Fibroblast of lung (primary cell): ENCODE measurements at regions not wholly inside any gene's neighbourhood (a gene's known extent, or its start where the extent isn't known, plus 50 kb on each side); places are given as distances from the start of the nearest gene placed in this dataset.

Source experiments
- DNase-seq, 2 donors: peaks; one replicate each; pipeline versions ENCODE4 v3.0.0 to v3.0.0-alpha.2; 2010; ENCODE audit warnings: low read depth in 2 of 2
- H2AFZ ChIP-seq: 2 replicates; pipeline ENCODE4 v1.5.1; 2012; ENCODE audit warnings: low read length, control low read depth, inconsistent platforms
- H3K27ac ChIP-seq: 2 replicates; pipeline ENCODE4 v1.5.1; 2011; ENCODE audit warnings: low read length, control low read depth; ENCODE audit not compliant: insufficient read depth
- H3K27me3 ChIP-seq: 2 replicates; pipeline ENCODE4 v1.5.1; 2011; ENCODE audit warnings: mild to moderate bottlenecking, low read length; ENCODE audit not compliant: control insufficient read depth, insufficient read depth
- H3K36me3 ChIP-seq: 2 replicates; pipeline ENCODE4 v1.5.1; 2011; ENCODE audit warnings: low read length; ENCODE audit not compliant: control insufficient read depth, insufficient read depth
- H3K4me1 ChIP-seq: 2 replicates; pipeline ENCODE4 v1.5.1; 2011; ENCODE audit warnings: low read length; ENCODE audit not compliant: control insufficient read depth, insufficient read depth; ENCODE audit errors: extremely low read depth
- H3K4me2 ChIP-seq: 2 replicates; pipeline ENCODE4 v1.5.1; 2011; ENCODE audit warnings: low read length, control low read depth; ENCODE audit not compliant: insufficient read depth; ENCODE audit errors: extremely low read depth
- H3K4me3 ChIP-seq, 4 experiments: fragments of 200-600 bp in 1 of 4; sonication (generic) in 1 of 4; replicated peaks in 1 of 4; 2 replicates each; pipeline ENCODE4 v1.5.1; 2011 to 2016; ENCODE audit warnings: low read length in 4 of 4, low read depth in 3 of 4, mild to moderate bottlenecking in 3 of 4, control low read depth in 2 of 4, inconsistent platforms in 1 of 4, mixed read lengths in 1 of 4; ENCODE audit not compliant: insufficient read depth in 1 of 4; ENCODE audit errors: control extremely low read depth in 1 of 4
- H3K79me2 ChIP-seq: 2 replicates; pipeline ENCODE4 v1.5.1; 2012; ENCODE audit warnings: mild to moderate bottlenecking, low read length, inconsistent platforms; ENCODE audit not compliant: control insufficient read depth, insufficient read depth
- H3K9ac ChIP-seq: 2 replicates; pipeline ENCODE4 v1.5.1; 2011; ENCODE audit warnings: mild to moderate bottlenecking, low read length, control low read depth; ENCODE audit not compliant: insufficient read depth
- H3K9me3 ChIP-seq: 2 replicates; pipeline ENCODE4 v1.5.1; 2012; ENCODE audit warnings: low read depth, low read length; ENCODE audit not compliant: control insufficient read depth, insufficient read depth
- H4K20me1 ChIP-seq: 2 replicates; pipeline ENCODE4 v1.5.1; 2011; ENCODE audit warnings: low read length; ENCODE audit not compliant: control insufficient read depth, insufficient read depth; ENCODE audit errors: extremely low read depth
- EZH2 ChIP-seq: IDR thresholded peaks from 2 replicates; pipeline ENCODE4 v1.5.1; 2012; ENCODE audit warnings: low read length, control low read depth, mild to moderate bottlenecking; ENCODE audit errors: missing control alignments
- TF ChIP-seq, protein P1 (sequence below), 2 donors: IDR thresholded peaks in 1 of 2; conservative IDR thresholded peaks in 1 of 2; 1 replicate in 1 of 2; 2 replicates in 1 of 2; pipeline ENCODE4 v1.5.1; 2011 to 2012; ENCODE audit warnings: low read length in 2 of 2, control low read depth in 1 of 2, inconsistent platforms in 1 of 2, low read depth in 1 of 2, mild to moderate bottlenecking in 1 of 2

GRCh38 chr5:135107986-135108385 is 74.0 kb upstream of the PITX1 start:
- no peaks in the 10 kb centered on the region for H3K4me1 ChIP-seq
- DNase-seq: no peak
- TF ChIP-seq, protein P1, sequence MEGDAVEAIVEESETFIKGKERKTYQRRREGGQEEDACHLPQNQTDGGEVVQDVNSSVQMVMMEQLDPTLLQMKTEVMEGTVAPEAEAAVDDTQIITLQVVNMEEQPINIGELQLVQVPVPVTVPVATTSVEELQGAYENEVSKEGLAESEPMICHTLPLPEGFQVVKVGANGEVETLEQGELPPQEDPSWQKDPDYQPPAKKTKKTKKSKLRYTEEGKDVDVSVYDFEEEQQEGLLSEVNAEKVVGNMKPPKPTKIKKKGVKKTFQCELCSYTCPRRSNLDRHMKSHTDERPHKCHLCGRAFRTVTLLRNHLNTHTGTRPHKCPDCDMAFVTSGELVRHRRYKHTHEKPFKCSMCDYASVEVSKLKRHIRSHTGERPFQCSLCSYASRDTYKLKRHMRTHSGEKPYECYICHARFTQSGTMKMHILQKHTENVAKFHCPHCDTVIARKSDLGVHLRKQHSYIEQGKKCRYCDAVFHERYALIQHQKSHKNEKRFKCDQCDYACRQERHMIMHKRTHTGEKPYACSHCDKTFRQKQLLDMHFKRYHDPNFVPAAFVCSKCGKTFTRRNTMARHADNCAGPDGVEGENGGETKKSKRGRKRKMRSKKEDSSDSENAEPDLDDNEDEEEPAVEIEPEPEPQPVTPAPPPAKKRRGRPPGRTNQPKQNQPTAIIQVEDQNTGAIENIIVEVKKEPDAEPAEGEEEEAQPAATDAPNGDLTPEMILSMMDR (conservative IDR thresholded peaks at IDR 0.05 in 1 of 2, IDR thresholded peaks at IDR 0.05 in 1 of 2; ENCODE audit: low read depth in 1 of 2, low read length in 2 of 2): no peak
- no peak for TF ChIP-seq EZH2
- H3K36me3 ChIP-seq: no peaks in the 10 kb centered on the region
- no peak overlapping the region for H2AFZ ChIP-seq
- H3K79me2 ChIP-seq: no peaks in the 10 kb centered on the region
- no peak overlapping the region for H3K27ac ChIP-seq
- no peaks in the 10 kb centered on the region for H3K9me3 ChIP-seq
- no peak overlapping the region for H3K4me3 ChIP-seq
- no peaks in the 10 kb centered on the region for H4K20me1 ChIP-seq
- H3K9ac ChIP-seq: no peak overlapping the region
- peaks cover 25% of the 10 kb centered on the region for H3K27me3 ChIP-seq
- no peak overlapping the region for H3K4me2 ChIP-seq

DNA sequence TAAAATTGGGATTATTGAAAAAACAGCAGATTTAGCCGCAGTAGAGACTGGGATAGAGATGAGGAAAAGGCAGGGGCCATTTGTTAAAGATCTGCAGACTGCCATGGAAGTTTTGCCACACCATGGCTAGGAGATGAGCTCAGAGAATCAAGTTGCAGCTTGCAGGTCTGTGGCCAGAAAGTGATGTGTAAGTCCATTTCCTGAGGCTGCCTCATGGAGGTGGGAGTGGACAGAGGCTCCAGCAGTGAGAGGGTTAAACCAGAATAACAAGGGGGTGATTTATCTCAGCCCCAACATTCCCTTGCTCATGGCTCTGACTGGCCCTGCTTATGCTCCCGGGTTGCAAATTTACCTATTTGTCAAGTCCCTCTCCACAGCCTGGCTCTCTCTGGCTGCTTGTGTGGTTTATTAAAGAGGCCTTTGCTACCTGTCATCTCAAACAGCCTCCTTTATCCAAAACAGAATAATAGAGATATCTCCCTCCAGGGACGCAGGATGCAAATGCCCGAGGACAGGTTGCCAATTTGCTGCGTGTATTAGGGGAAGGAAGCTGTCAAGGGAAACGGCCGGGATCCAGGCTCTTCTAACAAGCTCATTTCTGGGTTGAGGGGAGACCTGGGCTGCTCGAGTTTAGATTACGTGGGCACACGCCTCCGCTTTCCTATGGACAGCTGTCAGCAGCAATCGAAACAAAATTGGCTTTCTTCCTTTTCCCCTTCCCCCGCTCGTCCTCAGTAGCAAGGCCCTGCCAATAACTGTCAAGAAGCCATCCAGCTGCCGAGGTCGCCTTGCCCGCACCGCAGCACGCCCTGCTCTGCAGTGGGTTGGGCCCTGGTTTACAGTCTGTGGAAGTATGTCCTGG is 72.8 kb upstream of the PITX1 start:
- Histone ChIP-seq H3K27ac (no peak overlapping the region), H3K4me2 (no peak overlapping the region), H3K4me3 (no peak overlapping the region), H3K36me3 (no peaks in the 10 kb centered on the region), H2AFZ (no peak overlapping the region), H3K9me3 (no peaks in the 10 kb centered on the region), H4K20me1 (no peaks in the 10 kb centered on the region), H3K4me1 (no peaks in the 10 kb centered on the region), H3K27me3 (peaks cover 21% of the 10 kb centered on the region), H3K79me2 (no peaks in the 10 kb centered on the region), H3K9ac (no peak overlapping the region)
- no peak for TF ChIP-seq EZH2
- TF ChIP-seq, protein P1 (conservative IDR thresholded peaks at IDR 0.05 in 1 of 2, IDR thresholded peaks at IDR 0.05 in 1 of 2; ENCODE audit: low read depth in 1 of 2, low read length in 2 of 2): no peak
- DNase-seq: peak in 1 of 2 donors; percentile 21

- Histone ChIP-seq H2AFZ (no peak overlapping the region), H3K27ac (no peak overlapping the region), H3K9ac (no peak overlapping the region), H3K4me1 (no peaks in the 10 kb centered on the region), H3K4me2 (no peak overlapping the region), H4K20me1 (no peaks in the 10 kb centered on the region), H3K4me3 (no peak overlapping the region), H3K79me2 (no peaks in the 10 kb centered on the region), H3K36me3 (no peaks in the 10 kb centered on the region), H3K9me3 (no peaks in the 10 kb centered on the region), H3K27me3 (peaks cover 16% of the 10 kb centered on the region)
- no peak for TF ChIP-seq EZH2
- TF ChIP-seq, protein P1 (conservative IDR thresholded peaks at IDR 0.05 in 1 of 2, IDR thresholded peaks at IDR 0.05 in 1 of 2; ENCODE audit: low read depth in 1 of 2, low read length in 2 of 2): no peak
- DNase-seq: no peak
Measured at GRCh38 chr5:135106136-135106535, 72.1 kb upstream of the PITX1 start.
